CD4-positive, CD25-positive, alpha-beta regulatory T cell (primary cell): ENCODE measurements at regions not wholly inside any gene's neighbourhood (a gene's known extent, or its start where the extent isn't known, plus 50 kb on each side); places are given as distances from the start of the nearest gene placed in this dataset.

Experiments used
- ATAC-seq, 2 donors: fragments of 150-1000 bp; cut with Tn5 transposase; one replicate each; pipeline ENCODE4 v1.10.0; 2021; ENCODE audit warnings: low read depth in 2 of 2, moderate number of reproducible peaks in 2 of 2, moderate library complexity in 1 of 2
- DNase-seq, 3 donors: peaks; one replicate each; pipeline versions ENCODE4 v3.0.0 to v3.0.0-alpha.2; 2012 to 2022; ENCODE audit warnings: mixed read lengths in 1 of 3
- H3K27ac ChIP-seq: one replicate; pipeline ENCODE4 v1.7.0; 2013; ENCODE audit warnings: mild to moderate bottlenecking, low read length; ENCODE audit not compliant: insufficient read depth, poor library complexity, severe bottlenecking
- H3K27me3 ChIP-seq: one replicate; pipeline ENCODE4 v1.7.0; 2013; ENCODE audit warnings: low read length; ENCODE audit not compliant: control insufficient read depth, insufficient read depth
- H3K36me3 ChIP-seq: one replicate; pipeline ENCODE4 v1.7.0; 2013; ENCODE audit warnings: mild to moderate bottlenecking, low read length, moderate library complexity; ENCODE audit not compliant: control insufficient read depth, insufficient read depth
- H3K4me1 ChIP-seq: 2 replicates; pipeline ENCODE4 v1.7.0; 2013; ENCODE audit warnings: mild to moderate bottlenecking, low read length; ENCODE audit not compliant: insufficient read depth, control insufficient read depth, poor library complexity, severe bottlenecking
- H3K4me3 ChIP-seq: one replicate; pipeline ENCODE4 v1.7.0; 2013; ENCODE audit warnings: low read depth, mild to moderate bottlenecking, low read length, moderate library complexity
- H3K9me3 ChIP-seq, 2 experiments: 1 replicate in 1 of 2; 2 replicates in 1 of 2; pipeline ENCODE4 v1.7.0; 2013; ENCODE audit warnings: low read length in 2 of 2, mild to moderate bottlenecking in 1 of 2, moderate library complexity in 1 of 2; ENCODE audit not compliant: control insufficient read depth in 2 of 2
- H3K27ac Mint-ChIP-seq, 3 donors: one replicate each; pipeline ENCODE4 v1.8.0; 2020 to 2022; ENCODE audit warnings: mild to moderate bottlenecking in 3 of 3, mixed read lengths in 3 of 3, moderate library complexity in 2 of 3
- H3K27me3 Mint-ChIP-seq: one replicate; pipeline ENCODE4 v1.8.0; 2022; ENCODE audit warnings: mild to moderate bottlenecking, mixed read lengths
- H3K36me3 Mint-ChIP-seq: one replicate; pipeline ENCODE4 v1.8.0; 2020; ENCODE audit warnings: mixed read lengths
- H3K4me1 Mint-ChIP-seq, 4 donors: one replicate each; pipeline ENCODE4 v1.8.0; 2020 to 2022; ENCODE audit warnings: mixed read lengths in 4 of 4, mild to moderate bottlenecking in 1 of 4
- H3K4me3 Mint-ChIP-seq, 4 donors: one replicate each; pipeline ENCODE4 v1.8.0; 2020 to 2022; ENCODE audit warnings: mild to moderate bottlenecking in 4 of 4, mixed read lengths in 4 of 4, moderate library complexity in 3 of 4
- H3K9me3 Mint-ChIP-seq, 7 donors: one replicate each; pipeline ENCODE4 v1.8.0; 2020 to 2022; ENCODE audit warnings: mixed read lengths in 7 of 7, mild to moderate bottlenecking in 3 of 7, moderate library complexity in 2 of 7

GRCh38 chr1:38430949-38431348, 384.4 kb upstream of the POU3F1 start:
- H3K27me3 Mint-ChIP-seq = peaks cover 22% of the 10 kb centered on the region
- Histone ChIP-seq H3K9me3 (no peaks in the 10 kb centered on the region), H3K36me3 (no peaks in the 10 kb centered on the region), H3K4me3 (no peak overlapping the region), H3K27ac (no peak overlapping the region), H3K27me3 (peaks cover 2% of the 10 kb centered on the region), H3K4me1 (no peaks in the 10 kb centered on the region)
- no peak for ATAC-seq
- H3K27ac Mint-ChIP-seq = no peak overlapping the region
- no peaks in the 10 kb centered on the region for H3K36me3 Mint-ChIP-seq
- H3K4me3 Mint-ChIP-seq = no peak overlapping the region
- DNase-seq = no peak
- H3K4me1 Mint-ChIP-seq = no peaks in the 10 kb centered on the region
- no peaks in the 10 kb centered on the region for H3K9me3 Mint-ChIP-seq

- Histone ChIP-seq H3K27me3 (no peaks in the 10 kb centered on the region), H3K9me3 (peaks cover 0 to 9% of the 10 kb centered on the region in 2 experiments), H3K27ac (no peak overlapping the region), H3K4me3 (no peak overlapping the region), H3K36me3 (no peaks in the 10 kb centered on the region), H3K4me1 (no peaks in the 10 kb centered on the region)
- ATAC-seq = no peak
- Mint-ChIP-seq H3K4me1 (no peaks in the 10 kb centered on the region), H3K4me3 (no peak overlapping the region), H3K9me3 (peaks cover 0 to 13% (median 6%) of the 10 kb centered on the region in 7 donors), H3K27ac (no peak overlapping the region), H3K36me3 (no peaks in the 10 kb centered on the region), H3K27me3 (peaks cover 10% of the 10 kb centered on the region)
- no peak for DNase-seq
Measured at GRCh38 chr1:38424677-38425076, 378.1 kb upstream of the POU3F1 start.

- no peaks in the 10 kb centered on the region for H3K36me3 ChIP-seq
- H3K27ac Mint-ChIP-seq = no peak overlapping the region
- peaks cover 0 to 16% (median 7%) of the 10 kb centered on the region in 7 donors for H3K9me3 Mint-ChIP-seq
- no peaks in the 10 kb centered on the region for H3K4me1 ChIP-seq
- H3K9me3 ChIP-seq = peaks cover 0 to 9% of the 10 kb centered on the region in 2 experiments
- H3K4me1 Mint-ChIP-seq = no peaks in the 10 kb centered on the region
- DNase-seq (no peak), ATAC-seq (no peak)
- no peak overlapping the region for H3K4me3 Mint-ChIP-seq
- no peak overlapping the region for H3K27ac ChIP-seq
- no peaks in the 10 kb centered on the region for H3K27me3 ChIP-seq
- no peaks in the 10 kb centered on the region for H3K36me3 Mint-ChIP-seq
- peaks cover 4% of the 10 kb centered on the region for H3K27me3 Mint-ChIP-seq
- no peak overlapping the region for H3K4me3 ChIP-seq
Measured at GRCh38 chr1:38420666-38421065, 374.1 kb upstream of the POU3F1 start.

- Histone ChIP-seq H3K27ac (no peak overlapping the region), H3K27me3 (no peaks in the 10 kb centered on the region), H3K9me3 (peaks cover 0 to 6% of the 10 kb centered on the region in 2 experiments), H3K36me3 (no peaks in the 10 kb centered on the region), H3K4me3 (no peak overlapping the region), H3K4me1 (no peaks in the 10 kb centered on the region)
- ATAC-seq (no peak), DNase-seq (no peak)
- Mint-ChIP-seq H3K27ac (no peak overlapping the region), H3K9me3 (peaks cover 0 to 26% (median 14%) of the 10 kb centered on the region in 7 donors), H3K4me1 (no peaks in the 10 kb centered on the region), H3K36me3 (no peaks in the 10 kb centered on the region), H3K27me3 (peaks cover 4% of the 10 kb centered on the region), H3K4me3 (no peak overlapping the region)
Measured at GRCh38 chr1:38418195-38419030, 371.8 kb upstream of the POU3F1 start.

- DNase-seq = no peak
- Histone ChIP-seq H3K4me1 (no peaks in the 10 kb centered on the region), H3K4me3 (no peak overlapping the region), H3K27ac (no peak overlapping the region), H3K9me3 (peaks cover 0 to 9% of the 10 kb centered on the region in 2 experiments), H3K36me3 (no peaks in the 10 kb centered on the region), H3K27me3 (peaks cover 7% of the 10 kb centered on the region)
- Mint-ChIP-seq H3K27ac (no peak overlapping the region), H3K27me3 (peaks cover 46% of the 10 kb centered on the region), H3K4me3 (no peak overlapping the region), H3K9me3 (peaks cover 0 to 11% (median 9%) of the 10 kb centered on the region in 7 donors), H3K4me1 (no peaks in the 10 kb centered on the region), H3K36me3 (no peaks in the 10 kb centered on the region)
- no peak for ATAC-seq
Measured at GRCh38 chr1:38403667-38404066, 357.1 kb upstream of the POU3F1 start.

- ATAC-seq = no peak
- no peak for DNase-seq
- Histone ChIP-seq H3K27ac (no peak overlapping the region), H3K4me1 (no peaks in the 10 kb centered on the region), H3K9me3 (peaks cover 0 to 9% of the 10 kb centered on the region in 2 experiments), H3K4me3 (no peak overlapping the region), H3K36me3 (no peaks in the 10 kb centered on the region), H3K27me3 (peaks cover 7% of the 10 kb centered on the region)
- Mint-ChIP-seq H3K27ac (peak overlapping the region in 1 of 3 donors; percentile 40), H3K27me3 (peaks cover 44% of the 10 kb centered on the region), H3K36me3 (no peaks in the 10 kb centered on the region), H3K4me3 (no peak overlapping the region), H3K9me3 (peaks cover 0 to 15% (median 7%) of the 10 kb centered on the region in 7 donors), H3K4me1 (no peaks in the 10 kb centered on the region)
Measured at GRCh38 chr1:38402230-38402815, 355.7 kb upstream of the POU3F1 start.

GRCh38 chr1:38396606-38397005, 350.0 kb upstream of the POU3F1 start:
- H3K27me3 Mint-ChIP-seq = peaks cover 22% of the 10 kb centered on the region
- H3K9me3 ChIP-seq = peaks cover 9 to 14% of the 10 kb centered on the region in 2 experiments
- H3K9me3 Mint-ChIP-seq = peaks cover 0 to 10% (median 5%) of the 10 kb centered on the region in 7 donors
- no peak overlapping the region for H3K27ac Mint-ChIP-seq
- H3K4me3 Mint-ChIP-seq = no peak overlapping the region
- peaks cover 13% of the 10 kb centered on the region for H3K27me3 ChIP-seq
- no peak overlapping the region for H3K4me3 ChIP-seq
- H3K36me3 ChIP-seq = no peaks in the 10 kb centered on the region
- H3K4me1 Mint-ChIP-seq = no peaks in the 10 kb centered on the region
- DNase-seq (no peak), ATAC-seq (no peak)
- H3K36me3 Mint-ChIP-seq = peaks cover 3% of the 10 kb centered on the region
- no peaks in the 10 kb centered on the region for H3K4me1 ChIP-seq
- no peak overlapping the region for H3K27ac ChIP-seq
